ENCODE measurements at regions not wholly inside any gene's neighbourhood (a gene's known extent, or its start where the extent isn't known, plus 50 kb on each side); places are given as distances from the start of the nearest gene placed in this dataset.

- Histone ChIP-seq H3K14ac (ENCODE audit: insufficient read depth, low read length) (no peak overlapping the region), H2AK5ac (ENCODE audit: insufficient read length, low read length) (no peak overlapping the region), H3T11ph (ENCODE audit: low read length) (no peak overlapping the region), H4K5ac (ENCODE audit: insufficient read length, low read depth, low read length) (no peak overlapping the region), H4K20me1 (ENCODE audit: control insufficient read depth, insufficient read depth, insufficient read length) (no peaks in the 10 kb centered on the region), H3K27ac (ENCODE audit: insufficient read length, low read depth, low read length) (no peak overlapping the region), H2BK12ac (ENCODE audit: insufficient read length, low read depth, low read length) (no peak overlapping the region), H3K4me2 (ENCODE audit: insufficient read depth, insufficient read length, low read length) (no peak overlapping the region), H4K91ac (ENCODE audit: insufficient read length, low read depth, low read length) (no peak overlapping the region), H4K8ac (replicated peaks; ENCODE audit: insufficient read length, low read depth, low read length) (no peak overlapping the region), H3K9ac (ENCODE audit: extremely low read depth, insufficient read length, low read length) (no peak overlapping the region), H3K4ac (ENCODE audit: low read depth, low read length) (no peak overlapping the region), H3K4me1 (ENCODE audit: insufficient read depth, low read length) (no peaks in the 10 kb centered on the region), H3K27me3 (ENCODE audit: insufficient read depth, low read length) (no peaks in the 10 kb centered on the region), H2AFZ (ENCODE audit: low read length) (no peak overlapping the region), H3K9me3 (ENCODE audit: control insufficient read depth, low read depth, low read length) (no peaks in the 10 kb centered on the region), H3K79me1 (ENCODE audit: insufficient read depth, low read depth, low read length, poor library complexity, severe bottlenecking) (no peaks in the 10 kb centered on the region), H2BK20ac (ENCODE audit: low read depth, low read length, poor library complexity, severe bottlenecking) (no peak overlapping the region), H3K79me2 (ENCODE audit: insufficient read depth, low read length) (no peaks in the 10 kb centered on the region), H2BK120ac (ENCODE audit: low read depth, low read length, poor library complexity, severe bottlenecking) (no peak overlapping the region), H2BK15ac (ENCODE audit: low read depth, low read length) (no peak overlapping the region), H3K23ac (ENCODE audit: insufficient read length, low read depth, low read length) (no peak overlapping the region), H3K56ac (ENCODE audit: insufficient read length, low read depth, low read length) (no peak overlapping the region), H2BK5ac (ENCODE audit: insufficient read length, low read length) (no peak overlapping the region), H3K23me2 (ENCODE audit: insufficient read length, low read depth, low read length, poor library complexity, severe bottlenecking) (no peaks in the 10 kb centered on the region), H3K18ac (ENCODE audit: insufficient read length, low read depth, low read length) (no peak overlapping the region)
- WGBS (ENCODE audit: extremely low coverage, insufficient read length, low lambda C conversion rate), result no CpG with 5 or more reads among the region's 59 CpGs
- no peak for DNase-seq
- peak overlapping the region; percentile 44 to 84 (median 73); a peak in 4 of 7 replicates for H3K27ac Mint-ChIP-seq
- no peak for TF ChIP-seq CTCF (conservative IDR thresholded peaks at IDR 0.05)
- H3K9me3 Mint-ChIP-seq, result no peaks in the 10 kb centered on the region
- no peak overlapping the region for H3K4me3 Mint-ChIP-seq
- H3K27me3 Mint-ChIP-seq (ENCODE audit: low read depth), result no peaks in the 10 kb centered on the region
- peaks cover 0 to 3% of the 10 kb centered on the region in 2 experiments; a peak in 2 of 4 replicates for H3K4me1 Mint-ChIP-seq
- H3K36me3 Mint-ChIP-seq (ENCODE audit: insufficient read depth in 1 of 3, low read depth in 3 of 3), result peaks cover 24 to 52% (median 48%) of the 10 kb centered on the region in 3 experiments; a peak in 6 of 7 replicates
These were observed 121.9 kb downstream of the RFLNA start for GRCh38 chr12:124416516-124417395.

Measured in H9 (cell line).